Uterus (tissue), 3 donors: ENCODE measurements at regions not wholly inside any gene's neighbourhood (a gene's known extent, or its start where the extent isn't known, plus 50 kb on each side); places are given as distances from the start of the nearest gene placed in this dataset.

Experiments used
- DNase-seq, 2 donors: peaks; one replicate each; pipeline ENCODE4 v3.0.0-alpha.2; 2019 to 2020
- H3K27ac ChIP-seq, 2 donors: fragments of 200-600 bp; sonication (generic); 1 replicate in 1 of 2; 2 replicates in 1 of 2; pipeline ENCODE4 v1.5.1; 2016 to 2018
- H3K27me3 ChIP-seq, 2 donors: fragments of 200-600 bp; sonication (generic); one replicate each; pipeline ENCODE4 v1.5.1; 2018 to 2019; ENCODE audit warnings: control low read depth in 1 of 2
- H3K36me3 ChIP-seq, 2 donors: fragments of 200-600 bp; sonication (generic); one replicate each; pipeline ENCODE4 v1.5.1; 2019; ENCODE audit warnings: control low read depth in 1 of 2
- H3K4me1 ChIP-seq, 2 donors: fragments of 200-600 bp; sonication (generic); one replicate each; pipeline ENCODE4 v1.5.1; 2018 to 2019; ENCODE audit warnings: control low read depth in 1 of 2
- H3K4me3 ChIP-seq, 2 donors: fragments of 200-600 bp; sonication (generic); 1 replicate in 1 of 2; 2 replicates in 1 of 2; pipeline ENCODE4 v1.5.1; 2018 to 2019; ENCODE audit warnings: mild to moderate bottlenecking in 1 of 2
- H3K9me3 ChIP-seq, 2 donors: fragments of 200-600 bp; sonication (generic); one replicate each; pipeline ENCODE4 v1.5.1; 2019; ENCODE audit warnings: control low read depth in 1 of 2
- POLR2A ChIP-seq, 2 donors: fragments of 450-650 bp; IDR thresholded peaks; one replicate each; pipeline ENCODE4 v1.6.1; 2016; ENCODE audit warnings: antibody characterized with exemption in 2 of 2, mild to moderate bottlenecking in 1 of 2, moderate library complexity in 1 of 2
- intact Hi-C: fragments of 100-400 bp; cut with DNase I; formaldehyde crosslinking; loops from one replicate; pipeline ENCODE4 v1.15.1; 2023; ENCODE audit warnings: low total_unique reads
- TF ChIP-seq, protein P1 (sequence below), 4 experiments: fragments of 200-600 bp in 2 of 4; fragments of 450-650 bp in 2 of 4; sonication (generic) in 2 of 4; IDR thresholded peaks; one replicate each; pipeline ENCODE4 v1.5.1; 2016 to 2019; ENCODE audit warnings: antibody characterized with exemption in 4 of 4, mild to moderate bottlenecking in 2 of 4, moderate library complexity in 1 of 4
- donor health status: DM: yes; HTN: yes; CAD: no.

DNA sequence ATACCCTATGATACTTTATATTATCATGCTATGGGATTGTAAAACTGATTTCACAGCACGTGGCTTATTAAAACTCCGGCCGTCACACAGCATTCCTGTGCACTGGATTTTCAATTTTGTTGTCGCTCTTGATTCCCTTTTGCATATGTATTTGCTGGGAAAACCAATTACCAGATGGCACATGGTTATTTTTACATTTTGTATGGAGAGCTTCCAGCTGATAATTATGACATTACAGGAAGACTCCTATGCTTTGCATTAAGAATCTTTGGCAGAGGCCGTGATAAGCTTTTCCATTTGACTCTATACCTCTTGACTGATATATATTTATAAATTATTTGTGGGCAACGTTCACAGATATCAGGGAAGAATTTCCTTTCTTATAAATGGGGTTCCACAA, 381.2 kb upstream of the RORB start:
- Histone ChIP-seq H3K36me3 (no peaks in the 10 kb centered on the region), H3K27me3 (no peaks in the 10 kb centered on the region), H3K4me3 (no peak overlapping the region)

DNA sequence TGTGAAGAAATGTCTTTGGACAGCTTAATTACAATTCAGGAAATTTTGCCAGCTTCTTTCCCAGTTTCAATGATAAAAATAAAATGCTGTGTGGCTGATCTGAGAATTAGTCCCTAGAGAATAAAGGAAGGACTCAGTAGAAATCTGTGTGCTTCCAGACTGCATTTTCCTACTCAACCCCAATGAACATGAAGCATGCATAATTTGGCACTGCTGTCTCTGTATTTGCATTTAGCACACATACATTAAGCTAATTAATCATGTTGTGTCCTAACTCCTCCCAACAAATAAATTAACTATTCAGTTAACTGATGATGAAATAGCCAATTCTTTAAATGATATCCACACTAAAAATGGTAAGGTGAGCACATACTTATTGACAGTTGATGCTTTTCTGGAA, 380.0 kb upstream of the RORB start:
- no peaks in the 10 kb centered on the region for H3K9me3 ChIP-seq
- no peaks in the 10 kb centered on the region for H3K4me1 ChIP-seq
- intact Hi-C loops: no loop called here
- no peak overlapping the region for H3K27ac ChIP-seq
- no peak overlapping the region for H3K4me3 ChIP-seq
- TF ChIP-seq, protein P1, sequence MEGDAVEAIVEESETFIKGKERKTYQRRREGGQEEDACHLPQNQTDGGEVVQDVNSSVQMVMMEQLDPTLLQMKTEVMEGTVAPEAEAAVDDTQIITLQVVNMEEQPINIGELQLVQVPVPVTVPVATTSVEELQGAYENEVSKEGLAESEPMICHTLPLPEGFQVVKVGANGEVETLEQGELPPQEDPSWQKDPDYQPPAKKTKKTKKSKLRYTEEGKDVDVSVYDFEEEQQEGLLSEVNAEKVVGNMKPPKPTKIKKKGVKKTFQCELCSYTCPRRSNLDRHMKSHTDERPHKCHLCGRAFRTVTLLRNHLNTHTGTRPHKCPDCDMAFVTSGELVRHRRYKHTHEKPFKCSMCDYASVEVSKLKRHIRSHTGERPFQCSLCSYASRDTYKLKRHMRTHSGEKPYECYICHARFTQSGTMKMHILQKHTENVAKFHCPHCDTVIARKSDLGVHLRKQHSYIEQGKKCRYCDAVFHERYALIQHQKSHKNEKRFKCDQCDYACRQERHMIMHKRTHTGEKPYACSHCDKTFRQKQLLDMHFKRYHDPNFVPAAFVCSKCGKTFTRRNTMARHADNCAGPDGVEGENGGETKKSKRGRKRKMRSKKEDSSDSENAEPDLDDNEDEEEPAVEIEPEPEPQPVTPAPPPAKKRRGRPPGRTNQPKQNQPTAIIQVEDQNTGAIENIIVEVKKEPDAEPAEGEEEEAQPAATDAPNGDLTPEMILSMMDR (IDR thresholded peaks at IDR 0.05): no peak
- TF ChIP-seq POLR2A (IDR thresholded peaks at IDR 0.05): no peak
- no peak for DNase-seq
- no peaks in the 10 kb centered on the region for H3K36me3 ChIP-seq
- no peaks in the 10 kb centered on the region for H3K27me3 ChIP-seq

More for the DNA sequence above, 381.2 kb upstream of the RORB start:
- Histone ChIP-seq H3K9me3 (no peaks in the 10 kb centered on the region), H3K27ac (no peak overlapping the region), H3K4me1 (no peaks in the 10 kb centered on the region)
- intact Hi-C loops: no loop called here
- TF ChIP-seq POLR2A (IDR thresholded peaks at IDR 0.05): no peak
- DNase-seq: no peak

DNA sequence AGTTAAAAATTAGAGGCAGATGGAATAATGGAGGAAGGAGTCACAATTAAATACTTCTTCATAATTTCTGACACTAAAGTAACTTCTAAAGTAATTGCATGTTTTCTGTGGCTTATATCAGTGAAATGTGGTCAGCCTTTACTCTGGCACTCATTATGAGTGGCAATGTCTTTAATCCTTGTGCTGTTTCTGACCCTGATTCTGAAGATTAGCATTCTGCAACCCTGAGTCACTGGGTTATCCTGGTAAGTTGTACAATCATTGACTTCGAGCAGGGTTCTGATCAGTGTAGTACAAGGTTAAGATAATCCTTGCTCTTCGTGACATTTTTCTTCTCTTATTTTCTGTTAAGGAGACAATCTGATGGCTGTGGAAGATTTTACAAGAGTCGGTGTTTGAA, 379.4 kb upstream of the RORB start:
- TF ChIP-seq POLR2A (IDR thresholded peaks at IDR 0.05): no peak
- TF ChIP-seq, protein P1 (IDR thresholded peaks at IDR 0.05): no peak
- intact Hi-C loops: no loop called here
- Histone ChIP-seq H3K9me3 (no peaks in the 10 kb centered on the region), H3K36me3 (no peaks in the 10 kb centered on the region), H3K4me3 (no peak overlapping the region), H3K4me1 (no peaks in the 10 kb centered on the region), H3K27ac (no peak overlapping the region), H3K27me3 (no peaks in the 10 kb centered on the region)
- no peak for DNase-seq

DNA sequence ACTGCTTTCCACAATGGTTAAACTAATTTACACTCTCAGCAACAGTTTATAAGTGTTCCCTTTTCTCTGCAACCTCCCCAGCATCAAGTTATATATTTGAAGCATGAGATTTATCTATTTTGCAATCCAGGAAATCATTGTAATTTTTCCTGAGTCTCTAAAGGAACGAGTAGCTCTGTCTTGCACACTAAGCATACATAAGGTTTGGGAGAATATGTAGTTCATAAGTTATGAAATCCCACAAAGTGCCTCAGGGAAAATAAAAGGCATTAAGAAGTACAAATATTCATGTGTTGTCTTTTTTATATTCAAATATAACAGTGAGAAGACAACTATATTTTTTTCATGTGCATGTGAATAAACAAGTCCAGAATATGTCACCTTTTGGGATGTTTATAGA, 377.1 kb upstream of the RORB start:
- no peak for DNase-seq
- no peaks in the 10 kb centered on the region for H3K27me3 ChIP-seq
- no peak for TF ChIP-seq POLR2A (IDR thresholded peaks at IDR 0.05)
- TF ChIP-seq, protein P1 (IDR thresholded peaks at IDR 0.05): no peak
- H3K4me1 ChIP-seq: no peaks in the 10 kb centered on the region
- no peaks in the 10 kb centered on the region for H3K36me3 ChIP-seq
- H3K4me3 ChIP-seq: no peak overlapping the region
- no peak overlapping the region for H3K27ac ChIP-seq
- H3K9me3 ChIP-seq: no peaks in the 10 kb centered on the region
- intact Hi-C loops: no loop called here

DNA sequence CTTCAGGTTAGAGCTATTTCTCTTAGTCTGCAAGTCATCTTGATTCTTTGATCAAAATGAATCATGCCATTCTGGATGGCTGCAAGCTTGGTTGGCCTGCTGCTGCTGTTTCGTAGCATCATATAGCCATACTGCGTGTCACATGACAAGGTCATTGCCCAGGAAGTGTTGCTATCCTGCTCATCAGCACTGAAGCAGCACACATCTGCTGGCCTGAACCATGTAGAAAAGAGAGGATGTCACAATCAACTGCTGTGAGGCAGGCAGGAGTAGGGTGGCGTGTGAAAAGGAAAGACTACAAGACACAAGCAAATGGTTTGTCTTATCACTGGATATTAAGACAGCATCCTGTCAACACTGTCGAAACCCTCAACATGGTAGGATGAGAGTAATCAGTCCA, 376.7 kb upstream of the RORB start:
- Histone ChIP-seq H3K4me3 (no peak overlapping the region), H3K27ac (no peak overlapping the region), H3K9me3 (no peaks in the 10 kb centered on the region), H3K36me3 (no peaks in the 10 kb centered on the region), H3K4me1 (no peaks in the 10 kb centered on the region), H3K27me3 (no peaks in the 10 kb centered on the region)
- DNase-seq: no peak
- no peak for TF ChIP-seq POLR2A (IDR thresholded peaks at IDR 0.05)
- TF ChIP-seq, protein P1 (IDR thresholded peaks at IDR 0.05): no peak
- intact Hi-C loops: no loop called here

DNA sequence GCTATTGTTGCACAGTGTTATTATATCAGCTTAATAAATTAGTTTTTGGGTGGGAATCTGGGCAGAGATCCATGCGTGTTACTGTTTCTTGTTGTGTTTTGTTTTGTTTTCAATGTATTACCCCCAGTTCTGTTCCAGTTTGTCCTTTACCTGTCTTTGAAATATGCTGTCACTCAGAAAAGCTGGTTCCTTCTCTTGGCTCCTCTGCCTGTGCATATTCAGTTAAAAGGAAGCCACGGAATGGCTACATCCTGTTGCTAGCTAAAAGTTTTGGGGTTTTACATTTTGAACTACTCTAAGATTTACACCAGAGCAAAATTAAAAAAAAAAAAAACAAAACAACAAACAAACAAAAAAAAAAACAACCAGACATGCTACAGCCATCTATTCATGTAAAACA, 374.9 kb upstream of the RORB start:
- Histone ChIP-seq H3K27ac (no peak overlapping the region), H3K9me3 (no peaks in the 10 kb centered on the region), H3K36me3 (no peaks in the 10 kb centered on the region), H3K27me3 (no peaks in the 10 kb centered on the region), H3K4me1 (no peaks in the 10 kb centered on the region), H3K4me3 (no peak overlapping the region)
- TF ChIP-seq, protein P1 (IDR thresholded peaks at IDR 0.05): no peak
- TF ChIP-seq POLR2A (IDR thresholded peaks at IDR 0.05): no peak
- no peak for DNase-seq
- intact Hi-C loops: no loop called here
